Limb (tissue), 2 donors: ENCODE measurements at regions not wholly inside any gene's neighbourhood (a gene's known extent, or its start where the extent isn't known, plus 50 kb on each side); places are given as distances from the start of the nearest gene placed in this dataset.

Source experiments
- DNase-seq, 2 donors: peaks; one replicate each; pipeline ENCODE4 v3.0.0-alpha.2; 2016; ENCODE audit errors: extremely low spot score in 2 of 2

DNA sequence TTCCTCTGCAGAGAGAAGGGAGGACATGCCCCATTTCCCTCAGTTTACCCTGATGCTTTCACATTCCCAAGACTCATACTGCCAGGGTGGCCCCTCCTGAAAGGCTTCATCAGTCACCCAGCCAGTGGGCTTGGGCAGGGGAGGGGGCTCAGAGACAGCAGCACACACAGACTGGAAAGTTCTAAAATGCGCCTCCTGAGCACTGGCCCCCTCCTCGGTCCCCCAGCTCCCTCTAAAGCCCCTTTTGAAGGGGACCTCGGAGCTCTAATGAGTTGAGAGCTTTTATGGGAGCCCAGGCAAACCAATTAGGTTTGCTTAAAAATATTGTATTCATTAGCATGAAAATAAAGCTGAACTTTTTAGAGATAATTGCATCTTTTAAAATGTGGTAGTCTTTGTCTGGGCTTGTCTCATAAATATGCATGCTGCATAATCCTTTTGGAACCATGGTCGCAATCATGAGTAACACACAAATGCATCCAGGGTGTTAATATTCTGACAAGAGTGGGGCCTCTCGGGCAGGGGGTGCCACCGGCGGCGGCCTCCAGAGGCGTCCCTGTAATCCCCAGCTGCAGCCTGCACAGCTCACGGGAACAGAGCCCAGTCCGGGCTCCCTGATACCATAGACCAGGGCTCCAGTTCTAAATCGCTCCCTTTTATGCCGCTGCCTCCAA is 78.5 kb downstream of the RPLP1 start:
- no peak for DNase-seq

DNA sequence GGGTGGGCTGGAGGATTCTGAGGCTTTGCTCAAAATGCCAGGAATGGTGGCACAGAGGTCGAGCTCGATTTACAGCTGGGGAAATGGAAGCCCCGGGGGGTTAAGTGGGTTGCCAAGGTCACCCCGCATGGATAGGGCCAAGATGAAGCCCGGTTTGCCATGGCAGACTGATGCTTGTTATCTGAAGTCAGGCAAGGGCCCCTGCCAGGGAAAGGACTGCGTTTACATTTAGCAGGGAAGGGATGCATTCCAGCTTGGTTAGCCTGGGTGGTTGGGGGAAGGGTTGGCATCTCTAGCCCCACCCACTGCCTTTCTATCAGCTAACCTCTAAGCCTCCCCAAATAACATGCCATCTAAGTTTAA is 79.0 kb downstream of the RPLP1 start:
- DNase-seq, result no peak

DNA sequence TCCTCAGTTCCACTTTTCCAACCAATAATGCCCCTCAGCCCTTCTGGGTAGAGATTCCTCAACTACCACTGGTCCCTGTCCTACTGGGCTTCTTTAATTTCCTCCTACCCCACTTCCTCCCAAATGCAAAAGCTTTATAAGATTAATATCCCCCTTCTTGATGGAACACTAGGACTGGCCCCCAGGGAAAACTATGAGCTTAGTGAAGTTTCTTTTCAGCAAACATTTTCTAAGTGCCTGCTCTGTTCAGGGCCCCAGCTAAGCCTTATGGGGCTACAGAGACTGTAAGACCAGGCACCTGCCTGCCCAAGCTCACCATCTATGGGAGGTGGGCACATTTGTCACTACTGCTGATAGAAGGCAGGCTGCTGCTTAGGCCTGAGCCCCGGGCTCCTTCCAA is 79.4 kb downstream of the RPLP1 start:
- no peak for DNase-seq

DNA sequence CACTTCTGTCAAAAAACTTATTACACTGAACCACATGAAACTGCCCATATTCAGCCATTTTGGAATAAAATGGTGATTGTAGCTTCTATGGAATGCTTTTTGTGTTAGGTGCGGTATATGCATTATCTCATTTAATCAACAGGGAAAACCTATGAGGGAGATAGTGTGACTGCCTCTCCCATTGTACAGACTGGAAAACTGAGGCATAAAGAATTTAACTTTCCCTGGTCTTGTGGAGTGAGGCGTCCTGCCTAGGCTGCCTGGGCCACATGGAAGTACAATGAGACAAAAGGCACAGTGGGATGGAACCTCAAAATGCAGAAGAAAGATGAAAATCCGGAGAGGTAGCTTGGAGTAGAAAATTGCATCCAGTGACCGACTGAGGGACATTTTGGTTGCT is 80.2 kb downstream of the RPLP1 start:
- DNase-seq, result no peak

- DNase-seq, result no peak
Observed at GRCh38 chr15:69533522-69533921, 80.9 kb downstream of the RPLP1 start.

DNA sequence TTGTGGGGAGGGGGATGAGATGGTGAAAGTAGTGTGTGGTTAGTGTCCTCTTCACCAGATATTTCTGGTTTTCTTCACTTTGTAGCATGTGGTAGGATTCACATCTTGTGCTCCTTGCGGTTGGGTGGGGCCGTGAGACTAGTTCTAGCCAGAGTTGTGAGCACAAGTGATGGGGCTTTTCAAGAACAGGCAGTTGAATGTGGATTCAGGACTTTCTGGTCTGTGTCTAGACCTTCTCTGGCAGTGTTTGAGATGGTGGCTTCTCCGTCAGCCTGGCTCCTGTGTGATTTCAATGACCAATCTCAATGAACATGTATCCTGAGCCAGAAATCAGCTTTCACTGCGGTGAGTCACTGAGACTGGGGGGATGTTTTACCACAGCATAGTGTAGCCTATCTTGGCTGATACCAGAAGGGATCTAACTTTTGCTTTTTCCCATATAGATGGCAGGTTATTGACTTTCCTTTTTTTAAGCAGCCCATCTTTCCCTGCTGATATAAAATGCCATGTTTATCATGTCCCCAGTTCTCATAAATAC is 82.6 kb downstream of the RPLP1 start:
- no peak for DNase-seq

DNA sequence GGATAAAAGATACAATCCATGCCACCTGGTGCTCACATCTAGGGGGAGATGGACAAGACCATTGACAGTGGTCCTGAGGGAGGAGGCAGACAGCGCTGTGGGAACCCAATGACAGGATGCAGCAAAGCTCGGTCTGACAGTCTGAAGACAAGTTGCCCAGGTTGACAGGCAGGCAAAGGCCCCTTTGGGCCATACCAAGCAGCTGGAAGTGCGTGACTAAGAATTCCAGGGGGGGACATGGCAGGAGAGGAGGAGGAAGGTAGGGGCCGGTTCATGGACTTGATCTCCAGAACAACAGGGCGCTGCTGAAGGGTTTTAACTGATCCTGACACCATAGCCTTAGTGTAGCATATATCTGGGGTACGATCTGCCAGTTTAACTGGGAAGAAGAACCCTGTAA is 83.4 kb downstream of the RPLP1 start:
- no peak for DNase-seq

DNA sequence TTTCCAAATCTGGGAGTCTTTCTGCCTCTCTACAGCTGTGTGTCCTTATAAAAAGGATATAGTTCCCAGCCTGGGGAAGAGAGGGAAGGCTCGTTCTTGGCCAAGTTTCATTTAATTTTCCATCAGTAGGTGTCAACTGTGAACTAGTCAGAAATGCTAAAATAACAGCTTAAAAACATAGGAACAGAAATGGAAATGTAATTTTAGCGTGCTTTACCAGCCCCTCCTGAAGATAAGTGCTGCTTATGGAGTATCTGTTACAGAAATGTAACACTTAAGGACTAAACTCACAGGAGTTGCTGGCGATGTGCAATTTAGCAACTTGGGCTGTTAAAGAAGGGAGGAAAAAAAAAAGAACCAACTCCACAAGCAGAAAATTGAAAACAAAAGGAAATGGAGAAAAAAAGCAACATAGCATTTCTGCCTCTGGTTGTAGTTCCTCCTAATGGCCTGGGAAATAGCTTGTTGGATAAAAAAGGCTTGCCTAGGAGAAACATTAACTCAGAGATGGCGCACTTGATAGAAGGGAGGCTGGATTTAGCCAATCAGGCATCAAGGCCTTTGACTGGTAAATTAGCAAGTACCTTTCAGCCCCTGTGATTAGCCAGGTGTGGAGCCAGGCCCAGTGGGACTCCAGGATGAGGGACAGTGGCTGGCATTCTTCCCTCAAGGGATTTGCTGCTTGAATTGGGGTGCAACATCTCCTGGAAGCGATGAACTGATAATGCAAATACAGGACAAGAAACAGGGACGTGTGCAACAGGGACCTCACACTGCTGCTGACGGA is 84.3 kb downstream of the RPLP1 start:
- no peak for DNase-seq

- no peak for DNase-seq
Observed at GRCh38 chr15:69537901-69538300, 85.3 kb downstream of the RPLP1 start.

- no peak for DNase-seq
Observed at GRCh38 chr15:69538379-69538778, 85.8 kb downstream of the RPLP1 start.

DNA sequence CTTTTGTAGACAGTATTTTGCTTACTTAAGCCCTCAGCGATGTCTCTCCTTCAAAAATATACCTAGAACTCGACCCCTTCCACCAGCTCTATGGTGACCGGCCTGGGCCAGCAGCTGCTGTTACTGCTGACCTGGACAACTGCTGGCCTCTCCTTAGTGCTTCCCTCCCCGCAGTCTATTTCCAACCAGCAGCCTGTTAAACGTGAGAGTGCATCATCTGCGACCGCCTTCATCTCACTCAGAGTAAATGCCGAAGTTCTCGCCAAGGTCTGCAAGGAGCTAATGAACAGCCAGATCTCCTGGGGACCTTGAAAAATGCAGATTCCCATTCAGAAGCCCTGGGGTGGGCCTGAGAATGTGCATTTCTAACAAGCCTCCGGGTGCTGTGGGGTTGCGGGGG is 86.7 kb downstream of the RPLP1 start:
- DNase-seq, result no peak

GRCh38 chr15:69540622-69541021 is 88.0 kb downstream of the RPLP1 start:
- peak; percentile 68 to 81 for DNase-seq

- no peak for DNase-seq
Observed at GRCh38 chr15:69542028-69542427, 89.4 kb downstream of the RPLP1 start.

DNA sequence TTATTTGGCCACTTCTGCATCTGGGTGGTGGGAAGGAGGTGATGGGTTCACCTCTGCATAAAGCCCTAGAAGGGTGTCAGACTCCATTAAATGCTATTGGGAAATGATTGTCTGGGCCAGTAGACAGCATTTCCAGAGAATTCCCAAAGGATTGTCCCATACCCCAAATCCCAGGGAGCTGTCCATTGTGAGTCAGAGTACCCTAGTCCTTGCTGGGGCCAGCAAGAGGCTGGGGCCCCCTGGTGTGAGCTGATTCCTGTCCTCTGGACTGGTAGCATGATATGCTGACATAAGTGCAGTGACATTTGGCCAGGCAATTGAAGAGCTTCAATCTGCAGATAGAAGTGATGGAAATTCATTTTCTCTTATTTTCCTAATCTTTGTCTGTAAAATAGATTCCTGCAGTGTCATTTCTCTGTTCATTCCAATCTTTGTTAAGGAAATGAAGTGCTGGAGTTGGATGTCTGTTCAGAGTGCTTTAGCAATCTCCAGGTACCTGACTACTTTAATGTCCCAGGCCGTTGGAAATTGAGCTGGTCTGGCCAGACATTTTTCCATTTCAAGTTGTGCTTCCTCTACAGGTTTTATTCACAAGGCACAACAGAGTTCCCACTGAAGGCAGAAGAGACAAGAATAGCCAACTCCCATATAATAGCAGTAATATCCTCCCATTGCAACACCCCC is 91.2 kb downstream of the RPLP1 start:
- DNase-seq, result no peak

GRCh38 chr15:69544365-69545113 is 91.9 kb downstream of the RPLP1 start:
- DNase-seq, result no peak

GRCh38 chr15:69546182-69546581 is 93.6 kb downstream of the RPLP1 start:
- DNase-seq, result no peak

GRCh38 chr15:69548395-69549180 is 96.0 kb downstream of the RPLP1 start:
- no peak for DNase-seq

DNA sequence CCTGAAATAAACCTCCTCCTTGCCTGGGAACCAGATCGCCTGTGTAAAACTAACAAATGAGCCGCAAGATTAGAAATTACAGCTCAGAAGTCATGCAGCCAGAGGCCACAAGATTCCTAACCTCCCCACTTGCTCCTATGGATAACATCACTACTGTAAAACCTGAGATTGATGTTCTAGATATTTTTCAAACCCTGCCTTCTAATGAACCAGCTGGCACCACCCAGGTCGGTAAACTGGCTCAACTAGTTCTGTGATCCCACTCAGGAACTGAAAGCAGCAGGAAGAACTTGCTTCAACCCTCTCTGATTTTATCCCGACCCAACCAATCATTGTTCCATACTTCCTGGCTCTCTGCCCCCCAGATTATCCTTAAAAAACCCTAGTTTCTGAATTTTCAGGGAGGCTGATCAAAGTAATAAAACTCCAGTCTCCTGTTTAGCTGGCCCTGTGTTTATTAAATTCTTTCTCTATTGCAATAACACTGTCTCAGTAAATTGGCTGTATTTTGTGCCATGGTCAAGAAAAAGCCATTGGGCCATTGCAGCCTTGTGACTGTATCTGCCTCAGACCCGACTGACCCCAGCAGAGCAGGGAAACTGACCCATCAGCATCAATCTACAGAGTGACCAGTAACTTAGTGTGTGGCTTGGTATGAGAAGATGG is 98.9 kb downstream of the RPLP1 start:
- DNase-seq, result no peak

DNA sequence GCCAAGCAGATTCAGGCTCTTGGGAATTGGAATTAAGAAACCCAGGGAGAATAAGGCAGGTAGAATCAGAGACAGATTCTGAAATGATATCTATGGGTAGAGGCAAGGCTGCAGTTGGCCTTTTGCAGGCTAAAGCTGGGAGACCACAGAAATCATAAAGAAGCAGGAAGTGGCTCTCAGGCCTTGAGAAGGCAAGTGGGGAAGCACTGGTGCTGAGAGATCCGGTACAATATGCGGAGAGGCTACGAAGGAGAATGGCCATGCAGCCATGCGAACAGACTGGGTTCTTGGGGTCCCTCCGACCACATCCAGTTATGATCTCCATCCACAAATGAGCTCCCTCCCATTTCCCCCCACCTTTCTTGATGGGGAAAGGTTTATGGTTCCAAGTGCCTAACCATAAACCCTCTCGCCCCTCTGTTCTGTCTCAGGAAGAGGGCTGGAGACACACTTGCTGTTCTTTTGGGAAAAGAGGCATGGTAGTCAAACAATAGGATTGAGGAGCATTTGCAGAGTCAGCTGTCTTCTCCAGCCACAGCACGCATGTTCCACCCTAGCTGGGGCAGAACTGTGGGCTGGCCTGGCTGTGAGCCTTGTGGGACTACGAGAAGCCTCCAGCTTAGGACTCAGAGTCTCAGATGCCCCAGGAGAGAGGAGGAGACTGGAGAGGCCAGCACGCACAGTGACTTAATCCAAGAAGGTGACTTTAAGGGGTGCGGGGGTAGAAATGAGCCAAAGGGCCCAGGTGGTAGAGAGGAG is 99.6 kb downstream of the RPLP1 start:
- no peak for DNase-seq

DNA sequence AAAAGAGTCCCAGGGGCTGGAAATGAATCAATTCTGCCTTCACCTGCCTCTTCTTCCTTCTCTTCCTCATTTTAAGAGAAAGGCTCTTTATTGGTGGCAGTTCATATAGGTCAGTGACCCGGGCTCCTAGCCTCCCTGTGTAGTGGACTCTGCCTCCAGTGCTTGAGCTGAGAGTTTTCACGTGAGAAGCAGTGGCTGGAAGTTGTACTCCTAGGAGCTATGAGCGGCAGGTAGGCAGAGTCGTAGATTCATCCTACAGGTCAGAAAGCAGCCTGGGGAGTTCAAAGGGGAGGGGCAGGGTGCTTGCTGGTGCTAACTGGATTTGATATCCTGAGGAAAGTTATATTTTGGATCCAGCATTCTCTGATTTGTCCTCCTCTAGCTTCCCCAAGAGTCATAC is 101.1 kb downstream of the RPLP1 start:
- no peak for DNase-seq
